Right hindlimb (tissue), 1 donor: ENCODE measurements at regions not wholly inside any gene's neighbourhood (a gene's known extent, or its start where the extent isn't known, plus 50 kb on each side); places are given as distances from the start of the nearest gene placed in this dataset.
"Not testable (repeated sequence)": the region's sequence is repeated elsewhere in the genome, so short reads cannot be mapped to it uniquely, and the experiment has no call there.

Source experiments
- DNase-seq: peaks from one replicate; pipeline ENCODE4 v3.0.0-alpha.2; 2018

- no peak for DNase-seq
These were observed 721.3 kb downstream of the GBE1 start for GRCh38 chr3:81040107-81040506.

- no peak for DNase-seq
These were observed 727.8 kb downstream of the GBE1 start for GRCh38 chr3:81033684-81034083.

- DNase-seq = no peak
These were observed 728.3 kb downstream of the GBE1 start for GRCh38 chr3:81033185-81033584.

- no peak for DNase-seq
These were observed 731.6 kb downstream of the GBE1 start for GRCh38 chr3:81029861-81030260.

GRCh38 chr3:81027344-81027743, 734.1 kb downstream of the GBE1 start:
- no peak for DNase-seq

GRCh38 chr3:81024560-81024959, 736.9 kb downstream of the GBE1 start:
- no peak for DNase-seq

GRCh38 chr3:81022339-81022738, 739.1 kb downstream of the GBE1 start:
- DNase-seq = no peak

- DNase-seq = no peak
These were observed 748.1 kb downstream of the GBE1 start for GRCh38 chr3:81013360-81013759.

GRCh38 chr3:81005992-81006391, 755.5 kb downstream of the GBE1 start:
- DNase-seq = no peak

- no peak for DNase-seq
These were observed 757.6 kb downstream of the GBE1 start for GRCh38 chr3:81003817-81004216.

GRCh38 chr3:81003008-81003645, 758.3 kb downstream of the GBE1 start:
- no peak for DNase-seq

- DNase-seq = no peak
These were observed 762.0 kb downstream of the GBE1 start for GRCh38 chr3:80999481-80999880.

- DNase-seq = no peak
These were observed 763.4 kb downstream of the GBE1 start for GRCh38 chr3:80998022-80998421.

- DNase-seq = no peak
These were observed 763.8 kb downstream of the GBE1 start for GRCh38 chr3:80997622-80998021.

GRCh38 chr3:80994767-80995166, 766.7 kb downstream of the GBE1 start:
- no peak for DNase-seq

GRCh38 chr3:80994085-80994665, 767.3 kb downstream of the GBE1 start:
- DNase-seq = no peak

- DNase-seq = no peak
These were observed 768.1 kb downstream of the GBE1 start for GRCh38 chr3:80993241-80993945.

- no peak for DNase-seq
These were observed 777.7 kb downstream of the GBE1 start for GRCh38 chr3:80983753-80984152.

- DNase-seq = no peak
These were observed 783.1 kb downstream of the GBE1 start for GRCh38 chr3:80978216-80978969.

GRCh38 chr3:80970292-80970691, 791.2 kb downstream of the GBE1 start:
- no peak for DNase-seq

- DNase-seq = no peak
These were observed 831.9 kb downstream of the GBE1 start for GRCh38 chr3:80929576-80929975.

GRCh38 chr3:80914854-80915253, 846.6 kb downstream of the GBE1 start:
- no peak for DNase-seq

GRCh38 chr3:80898211-80898610, 863.2 kb downstream of the GBE1 start:
- DNase-seq = no peak

- not testable (repeated sequence) for DNase-seq
These were observed 864.4 kb downstream of the GBE1 start for GRCh38 chr3:80897005-80897404.
